ENCODE measurements at regions not wholly inside any gene's neighbourhood (a gene's known extent, or its start where the extent isn't known, plus 50 kb on each side); places are given as distances from the start of the nearest gene placed in this dataset.

DNA sequence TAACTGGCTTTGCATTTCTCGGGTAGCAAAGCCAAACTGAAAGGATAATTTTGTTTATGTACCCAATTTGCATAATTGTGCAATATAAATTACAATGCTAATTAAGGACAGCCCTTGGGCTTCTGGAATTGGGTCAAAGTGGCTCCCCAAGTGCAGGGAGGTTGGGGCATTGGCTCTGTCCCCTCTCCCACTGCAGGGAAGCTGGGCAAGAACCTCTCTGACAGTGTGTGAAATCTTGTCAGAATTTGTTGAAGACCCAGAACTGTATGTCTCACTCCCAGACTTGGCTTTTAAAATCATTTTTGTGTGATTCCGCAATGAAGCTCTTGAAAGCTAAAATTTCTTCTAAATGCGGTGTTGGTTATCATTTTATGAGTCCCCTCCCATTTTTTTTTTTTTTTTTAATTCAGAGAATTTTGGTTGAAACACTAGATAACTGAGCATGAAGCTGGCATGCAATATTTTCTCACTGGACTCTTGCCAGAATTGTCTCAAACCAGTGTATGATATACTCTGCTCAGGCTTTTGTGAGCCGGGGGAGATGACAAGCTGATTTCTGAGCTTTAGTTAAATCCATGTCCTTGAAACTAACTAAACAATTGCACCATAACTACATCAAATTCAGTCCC is 878.9 kb upstream of the CXADR start:
- no peak for TF ChIP-seq POLR2A (IDR thresholded peaks at IDR 0.05)
- TF ChIP-seq, protein P1, sequence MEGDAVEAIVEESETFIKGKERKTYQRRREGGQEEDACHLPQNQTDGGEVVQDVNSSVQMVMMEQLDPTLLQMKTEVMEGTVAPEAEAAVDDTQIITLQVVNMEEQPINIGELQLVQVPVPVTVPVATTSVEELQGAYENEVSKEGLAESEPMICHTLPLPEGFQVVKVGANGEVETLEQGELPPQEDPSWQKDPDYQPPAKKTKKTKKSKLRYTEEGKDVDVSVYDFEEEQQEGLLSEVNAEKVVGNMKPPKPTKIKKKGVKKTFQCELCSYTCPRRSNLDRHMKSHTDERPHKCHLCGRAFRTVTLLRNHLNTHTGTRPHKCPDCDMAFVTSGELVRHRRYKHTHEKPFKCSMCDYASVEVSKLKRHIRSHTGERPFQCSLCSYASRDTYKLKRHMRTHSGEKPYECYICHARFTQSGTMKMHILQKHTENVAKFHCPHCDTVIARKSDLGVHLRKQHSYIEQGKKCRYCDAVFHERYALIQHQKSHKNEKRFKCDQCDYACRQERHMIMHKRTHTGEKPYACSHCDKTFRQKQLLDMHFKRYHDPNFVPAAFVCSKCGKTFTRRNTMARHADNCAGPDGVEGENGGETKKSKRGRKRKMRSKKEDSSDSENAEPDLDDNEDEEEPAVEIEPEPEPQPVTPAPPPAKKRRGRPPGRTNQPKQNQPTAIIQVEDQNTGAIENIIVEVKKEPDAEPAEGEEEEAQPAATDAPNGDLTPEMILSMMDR (IDR thresholded peaks at IDR 0.05): no peak
